Activated CD4-positive, alpha-beta T cell treated with anti-CD3 and anti-CD28 coated beads for 36 hours (primary cell): ENCODE measurements at regions not wholly inside any gene's neighbourhood (a gene's known extent, or its start where the extent isn't known, plus 50 kb on each side); places are given as distances from the start of the nearest gene placed in this dataset.
"Not testable (repeated sequence)": the region's sequence is repeated elsewhere in the genome, so short reads cannot be mapped to it uniquely, and the experiment has no call there.

Source experiments
- ATAC-seq: fragments of 200-7000 bp; cut with Tn5 transposase; one replicate; pipeline ENCODE4 v1.10.0; 2021; ENCODE audit warnings: mild to moderate bottlenecking, moderate library complexity
- CTCF ChIA-PET: fragments of 350-600 bp; sonication (Branson Sonifier 250); formaldehyde crosslinking; loops from one replicate; lab custom pipeline; 2021; ENCODE audit warnings: antibody characterized with exemption; lab: Charles Lee
- POLR2A ChIA-PET: fragments of 350-600 bp; sonication (Branson Sonifier 250); formaldehyde crosslinking; loops from one replicate; lab custom pipeline; 2021; ENCODE audit warnings: antibody characterized with exemption, inconsistent platforms; lab: Charles Lee
- DNase-seq: peaks from one replicate; pipeline ENCODE4 v3.0.0-alpha.2; 2020
- H3K27ac Mint-ChIP-seq: one replicate; pipeline ENCODE4 v1.8.0; 2021; ENCODE audit warnings: mixed read lengths
- H3K27me3 Mint-ChIP-seq: one replicate; pipeline ENCODE4 v1.8.0; 2021; ENCODE audit warnings: mixed read lengths
- H3K36me3 Mint-ChIP-seq: one replicate; pipeline ENCODE4 v1.8.0; 2021; ENCODE audit warnings: low read depth, mixed read lengths
- H3K4me1 Mint-ChIP-seq: one replicate; pipeline ENCODE4 v1.8.0; 2021; ENCODE audit warnings: mixed read lengths
- H3K4me3 Mint-ChIP-seq: one replicate; pipeline ENCODE4 v1.8.0; 2021; ENCODE audit warnings: mild to moderate bottlenecking, moderate library complexity, mixed read lengths
- H3K9me3 Mint-ChIP-seq: one replicate; pipeline ENCODE4 v1.8.0; 2021; ENCODE audit warnings: low read depth, mixed read lengths
- intact Hi-C, 2 experiments: fragments of 100-400 bp; cut with DNase I in 1 of 2; cut with micrococcal nuclease in 1 of 2; formaldehyde crosslinking; loops; one replicate each; pipeline versions ENCODE4 v1.14.2 to v1.15.1; 2022 to 2024; cut with DNase I, micrococcal nuclease

GRCh38 chr12:87439990-87440827 lies 589.0 kb downstream of the C12orf50 start:
- ChIA-PET POLR2A (no interaction called here), CTCF (no interaction called here)
- no peak for DNase-seq
- ATAC-seq = no peak
- Mint-ChIP-seq H3K9me3 (peaks cover 6% of the 10 kb centered on the region), H3K4me1 (no peaks in the 10 kb centered on the region), H3K4me3 (no peak overlapping the region), H3K27ac (no peak overlapping the region), H3K27me3 (no peaks in the 10 kb centered on the region), H3K36me3 (no peaks in the 10 kb centered on the region)
- intact Hi-C loops = no loop called here

DNA sequence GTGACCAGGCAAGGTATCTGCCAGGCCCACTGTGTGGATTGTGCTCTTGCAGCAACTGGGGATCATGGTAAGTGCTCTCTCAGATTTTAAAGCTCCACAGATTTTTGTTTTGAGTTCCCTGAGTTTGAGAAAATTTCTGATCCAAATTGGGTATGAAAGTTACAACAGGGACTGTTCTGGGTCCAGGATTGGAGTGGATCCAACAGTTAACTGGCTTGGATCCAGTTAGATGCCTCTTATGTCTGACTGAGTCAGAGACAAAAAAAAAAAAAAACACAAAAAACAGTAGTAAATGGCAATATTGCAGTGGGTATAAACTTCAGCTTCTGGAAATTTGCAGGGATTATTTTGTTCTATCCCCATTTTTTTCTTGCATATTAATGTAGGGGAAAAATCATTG lies 598.8 kb downstream of the C12orf50 start:
- ATAC-seq (no peak), DNase-seq (no peak)
- no peak overlapping the region for H3K27ac Mint-ChIP-seq
- no peak overlapping the region for H3K4me3 Mint-ChIP-seq
- ChIA-PET POLR2A (no interaction called here), CTCF (interaction anchor here (1.0 kb wide), 1 partner anchor 14 kb away, joined by 3 read pairs; no protein-coding TSS in a partner anchor)
- no peaks in the 10 kb centered on the region for H3K36me3 Mint-ChIP-seq
- H3K27me3 Mint-ChIP-seq = no peaks in the 10 kb centered on the region
- H3K9me3 Mint-ChIP-seq = peaks cover 8% of the 10 kb centered on the region
- intact Hi-C loops = no loop called here
- H3K4me1 Mint-ChIP-seq = no peaks in the 10 kb centered on the region

DNA sequence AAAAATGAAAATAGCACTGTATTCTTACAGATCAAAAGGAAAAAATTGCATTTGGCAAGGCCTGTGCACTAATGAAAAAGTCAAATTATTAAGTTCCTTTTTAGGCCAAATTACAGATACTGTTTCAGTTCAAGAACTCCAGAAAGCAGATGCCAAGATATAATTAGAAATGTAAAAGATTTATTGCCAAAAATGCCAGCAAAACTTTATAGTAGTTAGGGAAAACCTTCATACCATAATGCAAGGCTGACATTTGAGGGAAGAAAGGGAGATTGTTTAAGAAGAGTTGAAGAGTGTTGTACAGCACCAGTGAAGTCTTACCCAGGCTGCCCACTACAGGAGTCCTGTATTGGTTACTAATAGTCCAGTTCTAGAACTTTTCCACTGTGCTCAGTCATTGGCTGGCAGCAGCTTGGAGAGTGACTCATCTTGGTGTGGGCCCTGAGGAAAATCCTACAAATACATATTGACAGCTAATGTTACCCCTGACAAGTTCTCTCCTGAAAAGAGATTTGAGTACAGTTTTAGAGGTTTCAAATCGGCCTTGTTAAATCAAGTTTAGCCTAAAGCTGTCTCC lies 600.4 kb downstream of the C12orf50 start:
- CTCF ChIA-PET = no interaction called here

GRCh38 chr12:87427770-87428169 lies 601.4 kb downstream of the C12orf50 start:
- peaks cover 6% of the 10 kb centered on the region for H3K9me3 Mint-ChIP-seq
- H3K4me1 Mint-ChIP-seq = no peaks in the 10 kb centered on the region
- no peak overlapping the region for H3K27ac Mint-ChIP-seq
- intact Hi-C loops = no loop called here
- ChIA-PET CTCF (no interaction called here), POLR2A (no interaction called here)
- H3K36me3 Mint-ChIP-seq = no peaks in the 10 kb centered on the region
- no peaks in the 10 kb centered on the region for H3K27me3 Mint-ChIP-seq
- ATAC-seq = no peak
- DNase-seq = no peak
- no peak overlapping the region for H3K4me3 Mint-ChIP-seq

More for the DNA sequence above, 600.4 kb downstream of the C12orf50 start:
- Mint-ChIP-seq H3K9me3 (peaks cover 8% of the 10 kb centered on the region), H3K27ac (no peak overlapping the region), H3K4me3 (no peak overlapping the region), H3K27me3 (no peaks in the 10 kb centered on the region), H3K36me3 (no peaks in the 10 kb centered on the region), H3K4me1 (no peaks in the 10 kb centered on the region)
- intact Hi-C loops = no loop called here
- DNase-seq (no peak), ATAC-seq (no peak)
- POLR2A ChIA-PET = no interaction called here

- intact Hi-C loops = no loop called here
- ATAC-seq (no peak), DNase-seq (no peak)
- peaks cover 6% of the 10 kb centered on the region for H3K9me3 Mint-ChIP-seq
- no peaks in the 10 kb centered on the region for H3K4me1 Mint-ChIP-seq
- no peaks in the 10 kb centered on the region for H3K36me3 Mint-ChIP-seq
- ChIA-PET CTCF (no interaction called here), POLR2A (no interaction called here)
- H3K27me3 Mint-ChIP-seq = no peaks in the 10 kb centered on the region
- H3K4me3 Mint-ChIP-seq = no peak overlapping the region
- H3K27ac Mint-ChIP-seq = no peak overlapping the region
Measured at GRCh38 chr12:87425942-87426554, 603.2 kb downstream of the C12orf50 start.

DNA sequence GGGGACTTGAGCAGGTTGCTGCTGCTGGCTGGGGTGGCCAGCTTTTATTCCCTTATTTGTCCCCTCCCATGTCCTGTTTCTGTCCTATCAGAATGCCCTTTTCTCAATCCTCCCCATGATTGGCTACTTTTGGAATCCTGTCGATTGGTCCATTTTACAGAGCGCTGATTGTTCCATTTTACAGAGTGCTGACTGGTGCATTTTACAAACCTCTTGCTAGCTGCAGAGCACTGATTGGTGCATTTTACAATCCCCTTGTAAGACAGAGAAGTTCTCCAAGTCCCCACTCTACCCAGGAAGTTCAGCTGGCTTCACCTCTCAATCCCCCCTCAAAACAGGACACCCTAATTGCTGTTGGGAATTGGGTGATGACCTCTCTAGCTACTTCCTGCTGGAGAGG lies 608.0 kb downstream of the C12orf50 start:
- not testable (repeated sequence) for H3K4me3 Mint-ChIP-seq, ATAC-seq, H3K27ac Mint-ChIP-seq

DNA sequence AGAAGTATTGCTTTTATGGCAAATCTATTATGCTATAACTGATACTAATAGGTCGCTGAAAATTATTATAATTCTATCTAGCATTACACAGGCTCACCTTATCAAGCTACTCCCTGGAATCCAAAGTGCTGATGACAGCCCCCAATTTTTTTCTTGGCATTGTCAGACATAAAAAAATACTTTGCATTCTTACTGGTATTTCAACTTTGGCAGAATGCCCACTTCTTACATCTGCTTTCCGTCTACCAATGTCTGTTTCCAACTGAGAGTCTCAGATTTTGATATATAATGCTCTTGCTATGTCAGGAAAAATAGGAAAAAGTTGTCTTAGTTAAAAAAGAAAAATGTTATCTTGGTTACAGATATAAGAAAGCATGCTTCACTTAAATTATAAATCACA lies 615.4 kb downstream of the C12orf50 start:
- POLR2A ChIA-PET = interaction anchor here (0.6 kb wide), 1 partner anchor 25 kb away, joined by 4 read pairs; no protein-coding TSS in a partner anchor
- intact Hi-C loops = no loop called here
- Mint-ChIP-seq H3K4me3 (no peak overlapping the region), H3K4me1 (no peaks in the 10 kb centered on the region), H3K36me3 (no peaks in the 10 kb centered on the region), H3K27ac (no peak overlapping the region), H3K27me3 (no peaks in the 10 kb centered on the region), H3K9me3 (peaks cover 13% of the 10 kb centered on the region)
- ATAC-seq = no peak
- CTCF ChIA-PET = no interaction called here
- DNase-seq = no peak

More for the DNA sequence above, 608.0 kb downstream of the C12orf50 start:
- POLR2A ChIA-PET, H3K36me3 Mint-ChIP-seq, DNase-seq, CTCF ChIA-PET, H3K4me1 Mint-ChIP-seq, H3K27me3 Mint-ChIP-seq, intact Hi-C loops: not testable (repeated sequence)
- H3K9me3 Mint-ChIP-seq = peaks cover 16% of the 10 kb centered on the region

- POLR2A ChIA-PET = no interaction called here
- intact Hi-C loops = no loop called here
- H3K4me3 Mint-ChIP-seq = no peak overlapping the region
- H3K27me3 Mint-ChIP-seq = no peaks in the 10 kb centered on the region
- H3K27ac Mint-ChIP-seq = no peak overlapping the region
- H3K36me3 Mint-ChIP-seq = no peaks in the 10 kb centered on the region
- H3K4me1 Mint-ChIP-seq = no peaks in the 10 kb centered on the region
- peaks cover 9% of the 10 kb centered on the region for H3K9me3 Mint-ChIP-seq
- ATAC-seq = no peak
- CTCF ChIA-PET = no interaction called here
- DNase-seq = no peak
Measured at GRCh38 chr12:87406926-87407325, 622.3 kb downstream of the C12orf50 start.

DNA sequence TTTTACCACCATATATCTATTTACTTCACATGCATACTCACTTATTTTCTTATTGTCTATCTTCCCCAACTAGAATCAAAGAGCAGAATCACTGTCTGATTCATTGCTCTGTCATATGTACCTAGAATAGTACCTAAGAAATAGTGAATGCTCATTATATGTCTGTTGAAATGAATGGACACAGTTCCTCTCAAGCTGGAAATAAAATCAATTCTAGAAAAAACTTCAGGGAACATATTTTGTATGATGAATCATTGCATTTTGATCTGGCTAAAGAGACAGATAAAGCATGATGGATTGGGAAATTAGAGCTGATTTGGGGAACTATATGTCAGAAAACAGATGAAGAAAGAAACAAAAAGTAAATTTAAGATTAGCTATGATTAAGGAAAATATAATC lies 623.3 kb downstream of the C12orf50 start:
- no peak overlapping the region for H3K27ac Mint-ChIP-seq
- no peaks in the 10 kb centered on the region for H3K36me3 Mint-ChIP-seq
- H3K4me3 Mint-ChIP-seq = no peak overlapping the region
- no peaks in the 10 kb centered on the region for H3K4me1 Mint-ChIP-seq
- no peaks in the 10 kb centered on the region for H3K27me3 Mint-ChIP-seq
- ChIA-PET POLR2A (no interaction called here), CTCF (no interaction called here)
- ATAC-seq = no peak
- H3K9me3 Mint-ChIP-seq = peaks cover 6% of the 10 kb centered on the region
- DNase-seq = no peak
- intact Hi-C loops = no loop called here

DNA sequence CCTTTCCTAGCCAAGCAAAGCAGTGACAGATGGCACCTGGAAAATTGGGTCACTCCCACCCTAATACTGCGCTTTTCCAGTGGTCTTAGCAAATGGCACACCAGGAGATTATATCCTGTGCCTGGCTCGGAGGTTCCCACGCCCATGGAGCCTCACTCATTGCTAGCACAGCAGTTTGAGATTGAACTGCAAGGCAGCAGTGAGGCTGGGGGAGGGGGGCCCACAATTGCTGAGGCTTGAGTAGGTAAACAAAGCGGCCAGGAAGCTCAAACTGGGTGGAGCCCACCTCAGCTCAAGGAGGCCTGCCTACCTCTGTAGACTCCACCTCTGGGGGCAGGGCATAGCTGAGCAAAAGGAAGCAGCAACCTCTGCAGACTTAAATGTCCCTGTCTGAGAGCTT lies 635.0 kb downstream of the C12orf50 start:
- H3K4me3 Mint-ChIP-seq, POLR2A ChIA-PET, H3K27ac Mint-ChIP-seq, H3K36me3 Mint-ChIP-seq, intact Hi-C loops, DNase-seq, ATAC-seq, H3K27me3 Mint-ChIP-seq, CTCF ChIA-PET, H3K9me3 Mint-ChIP-seq, H3K4me1 Mint-ChIP-seq: not testable (repeated sequence)

- POLR2A ChIA-PET = no interaction called here
- no peak for ATAC-seq
Measured at GRCh38 chr12:87388376-87388775, 640.8 kb downstream of the C12orf50 start.

GRCh38 chr12:87385322-87385721 lies 643.9 kb downstream of the C12orf50 start:
- ATAC-seq (no peak), DNase-seq (no peak)
- ChIA-PET CTCF (no interaction called here), POLR2A (no interaction called here)
- H3K27me3 Mint-ChIP-seq = no peaks in the 10 kb centered on the region
- H3K27ac Mint-ChIP-seq = no peak overlapping the region
- intact Hi-C loops = no loop called here
- no peak overlapping the region for H3K4me3 Mint-ChIP-seq
- no peaks in the 10 kb centered on the region for H3K36me3 Mint-ChIP-seq
- no peaks in the 10 kb centered on the region for H3K9me3 Mint-ChIP-seq
- H3K4me1 Mint-ChIP-seq = no peaks in the 10 kb centered on the region

More at GRCh38 chr12:87388376-87388775, 640.8 kb downstream of the C12orf50 start:
- no peaks in the 10 kb centered on the region for H3K4me1 Mint-ChIP-seq
- H3K27ac Mint-ChIP-seq = no peak overlapping the region
- DNase-seq = no peak
- H3K9me3 Mint-ChIP-seq = peaks cover 3% of the 10 kb centered on the region
- intact Hi-C loops = no loop called here
- CTCF ChIA-PET = interaction anchor here (1.0 kb wide), 1 partner anchor 14 kb away, joined by 3 read pairs; no protein-coding TSS in a partner anchor
- H3K27me3 Mint-ChIP-seq = no peaks in the 10 kb centered on the region
- no peaks in the 10 kb centered on the region for H3K36me3 Mint-ChIP-seq
- no peak overlapping the region for H3K4me3 Mint-ChIP-seq
